HepG2 (cell line): ENCODE measurements at regions not wholly inside any gene's neighbourhood (a gene's known extent, or its start where the extent isn't known, plus 50 kb on each side); places are given as distances from the start of the nearest gene placed in this dataset.

Source experiments
- ATAC-seq: fragments of 200-7000 bp; cut with Tn5 transposase; 3 replicates; pipeline ENCODE4 v1.9.1; 2020; ENCODE audit warnings: mild to moderate bottlenecking, moderate library complexity
- BruUV-seq: library from RNA; stranded (reverse); fragments of 400-500 nt; replicated peaks from 2 replicates; lab custom pipeline; 2021; lab: Mats Ljungman, UMichigan
- CTCF ChIA-PET: fragments of 300-600 bp; formaldehyde crosslinking; extraction: SDS; loops from one replicate; lab custom pipeline; 2021; ENCODE audit warnings: low total read pairs, inconsistent platforms, low intra/inter-chr PET ratio; lab: Yijun Ruan, JAX
- POLR2A ChIA-PET: fragments of 350-600 bp; sonication (Branson Sonifier 250); formaldehyde crosslinking; loops from one replicate; lab custom pipeline; 2020; ENCODE audit warnings: antibody characterized with exemption, inconsistent platforms; lab: Yijun Ruan, JAX
- DNase-seq: peaks from one replicate; pipeline ENCODE4 v3.0.0-alpha.2; 2015; ENCODE audit warnings: low spot score
- FAIRE-seq: peaks from 3 replicates; lab custom pipeline; 2011; peaks lifted over from hg19 to GRCh38; lab: Jason Lieb, UNC
- H2AFZ ChIP-seq: one replicate; pipeline ENCODE4 v1.6.1; 2011; ENCODE audit warnings: low read length, inconsistent platforms
- H3K27ac ChIP-seq: fragments of 300-600 bp; 3 replicates; pipeline ENCODE4 v1.8.0; 2011; ENCODE audit warnings: mixed run types, mild to moderate bottlenecking, mixed read lengths, low read length, inconsistent platforms; ENCODE audit not compliant: insufficient read depth; ENCODE audit errors: extremely low read length
- H3K27me3 ChIP-seq, 2 experiments: fragments of 200-600 bp in 1 of 2; 2 replicates in 1 of 2; 3 replicates in 1 of 2; pipeline versions ENCODE4 v1.6.0 to v1.8.0; 2011; ENCODE audit warnings: low read length in 2 of 2, mild to moderate bottlenecking in 2 of 2, moderate library complexity in 2 of 2, inconsistent platforms in 1 of 2; ENCODE audit not compliant: insufficient read depth in 2 of 2, control insufficient read depth in 1 of 2
- H3K36me3 ChIP-seq, 2 experiments: fragments of 200-600 bp in 1 of 2; replicated peaks in 1 of 2; 2 replicates in 1 of 2; 3 replicates in 1 of 2; pipeline versions ENCODE4 v1.5.1 to v1.8.0; 2011; ENCODE audit warnings: low read length in 2 of 2, inconsistent platforms in 1 of 2; ENCODE audit not compliant: insufficient read depth in 2 of 2, control insufficient read depth in 1 of 2
- H3K4me1 ChIP-seq: 2 replicates; pipeline ENCODE4 v1.5.1; 2012; ENCODE audit warnings: low read length, inconsistent platforms; ENCODE audit not compliant: insufficient read depth
- H3K4me2 ChIP-seq: 2 replicates; pipeline ENCODE4 v1.6.0; 2011; ENCODE audit warnings: low read depth, low read length, inconsistent platforms
- H3K4me3 ChIP-seq, 3 experiments: fragments of 200-600 bp in 1 of 3; sonication (generic), shearing (Covaris generic) in 1 of 3; replicated peaks in 1 of 3; 2 replicates each; pipeline ENCODE4 v1.5.1; 2011 to 2016; ENCODE audit warnings: low read length in 3 of 3, inconsistent platforms in 2 of 3, low read depth in 2 of 3, mild to moderate bottlenecking in 2 of 3, control low read depth in 1 of 3, mixed read lengths in 1 of 3; ENCODE audit not compliant: insufficient read depth in 1 of 3
- H3K79me2 ChIP-seq: one replicate; pipeline ENCODE4 v1.6.1; 2011; ENCODE audit warnings: low read length, inconsistent platforms; ENCODE audit not compliant: insufficient read depth
- H3K9ac ChIP-seq: 2 replicates; pipeline ENCODE4 v1.6.0; 2011; ENCODE audit warnings: mild to moderate bottlenecking, low read depth, low read length, inconsistent platforms; ENCODE audit not compliant: insufficient read depth
- H3K9me3 ChIP-seq: 2 replicates; pipeline ENCODE4 v1.5.1; 2012; ENCODE audit warnings: mild to moderate bottlenecking, low read length
- H4K20me1 ChIP-seq: 2 replicates; pipeline ENCODE4 v1.6.0; 2011; ENCODE audit warnings: inconsistent platforms, mild to moderate bottlenecking, low read length, moderate library complexity; ENCODE audit not compliant: insufficient read depth
- RNF219 ChIP-seq: sonication (generic); formaldehyde crosslinking; IDR thresholded peaks from 2 replicates; pipeline ENCODE4 v1.5.0; 2020; ENCODE audit warnings: mild to moderate bottlenecking, missing genetic modification reagents
- ZNF274 ChIP-seq: sonication (generic); formaldehyde crosslinking; IDR thresholded peaks from 2 replicates; pipeline ENCODE4 v1.5.1; 2020; ENCODE audit warnings: mild to moderate bottlenecking, missing genetic modification reagents
- ZNF644 ChIP-seq: IDR thresholded peaks from 2 replicates; pipeline ENCODE4 v1.6.1; 2016; ENCODE audit warnings: low read depth
- WGBS: methylation state at CpG from one replicate; pipeline ENCODE4 v1.1.6; 2017; ENCODE audit warnings: low lambda C conversion rate; 5-methylcytosine and 5-hydroxymethylcytosine counted together
- in situ Hi-C: cut with HindIII; loops from 2 replicates; pipeline ENCODE4 v1.10.0; 2017; ENCODE audit warnings: low pct_unique_long_range_greater_than_20kb; ENCODE audit not compliant: extremely low pct_ligation_motif_present
- intact Hi-C: fragments of 100-400 bp; cut with micrococcal nuclease; formaldehyde crosslinking; loops from one replicate; pipeline ENCODE4 v1.10.0; 2022; ENCODE audit not compliant: unreplicated experiment
- TF ChIP-seq, protein P1 (sequence below): sonication (generic); formaldehyde crosslinking; IDR thresholded peaks from 2 replicates; pipeline ENCODE4 v1.5.0; 2020; ENCODE audit warnings: missing genetic modification reagents

GRCh38 chr6:26183237-26183580, 96.0 kb downstream of the HFE start:
- in situ Hi-C loops (no loop called here), intact Hi-C loops (no loop called here)
- Histone ChIP-seq H3K4me3 (no peak overlapping the region), H3K79me2 (no peaks in the 10 kb centered on the region), H3K4me1 (peaks cover 10% of the 10 kb centered on the region), H3K27ac (no peak overlapping the region), H3K4me2 (no peak overlapping the region), H2AFZ (no peak overlapping the region), H3K27me3 (no peaks in the 10 kb centered on the region), H3K9me3 (no peaks in the 10 kb centered on the region), H3K36me3 (no peaks in the 10 kb centered on the region), H3K9ac (no peak overlapping the region)
- ChIA-PET POLR2A (interaction anchor here (1.1 to 2.3 kb wide), 2 partner anchors 24 to 59 kb away, joined by 4 to 7 read pairs; a partner anchor contains a TSS), CTCF (no interaction called here)
- BruUV-seq: no TSS peak
- no peak for FAIRE-seq
- DNase-seq: no peak
- 85% methylated on average over 11 of the region's 11 CpGs for WGBS
- TF ChIP-seq, protein P1, sequence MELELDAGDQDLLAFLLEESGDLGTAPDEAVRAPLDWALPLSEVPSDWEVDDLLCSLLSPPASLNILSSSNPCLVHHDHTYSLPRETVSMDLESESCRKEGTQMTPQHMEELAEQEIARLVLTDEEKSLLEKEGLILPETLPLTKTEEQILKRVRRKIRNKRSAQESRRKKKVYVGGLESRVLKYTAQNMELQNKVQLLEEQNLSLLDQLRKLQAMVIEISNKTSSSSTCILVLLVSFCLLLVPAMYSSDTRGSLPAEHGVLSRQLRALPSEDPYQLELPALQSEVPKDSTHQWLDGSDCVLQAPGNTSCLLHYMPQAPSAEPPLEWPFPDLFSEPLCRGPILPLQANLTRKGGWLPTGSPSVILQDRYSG: no peak
- no peak for TF ChIP-seq ZNF274 (CRISPR knock-in tag)
- no peak for TF ChIP-seq RNF219 (CRISPR knock-in tag)
- no peak for TF ChIP-seq ZNF644 (CRISPR knock-in tag)
- TF ChIP-seq, all 625 proteins: peak for 0
- H4K20me1 ChIP-seq: no peaks in the 10 kb centered on the region
- no peak for ATAC-seq
